NCI-H2107 treated with DMSO at 0.1 percent for 48 hours (cell line): ENCODE measurements at regions not wholly inside any gene's neighbourhood (a gene's known extent, or its start where the extent isn't known, plus 50 kb on each side); places are given as distances from the start of the nearest gene placed in this dataset.
"Not testable (repeated sequence)": the region's sequence is repeated elsewhere in the genome, so short reads cannot be mapped to it uniquely, and the experiment has no call there.

Source experiments
- DNase-seq: peaks from one replicate; lab custom pipeline; 2025; ENCODE audit not compliant: unreplicated experiment; lab: John Stamatoyannopoulos, UW

DNA sequence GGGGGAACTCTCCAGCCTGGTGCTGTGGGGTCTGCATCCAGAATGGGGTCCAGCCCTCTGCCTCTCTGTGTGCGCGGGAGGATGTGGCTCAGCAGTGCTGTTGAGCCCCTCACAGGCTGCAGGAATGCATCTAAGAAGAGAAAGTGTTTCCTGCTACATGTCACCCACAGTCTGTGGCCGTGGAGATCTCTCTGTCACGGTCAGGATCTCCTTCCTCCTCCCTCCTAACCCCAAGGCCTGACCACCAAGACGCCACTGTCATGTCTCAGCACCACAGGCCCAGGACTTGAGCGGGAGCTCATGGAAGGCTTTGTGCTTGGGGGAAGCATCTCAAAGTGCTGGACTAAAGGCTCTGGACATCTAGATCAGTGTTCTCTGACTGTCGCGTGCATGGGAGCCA is 90.1 kb downstream of the SREK1 start:
- DNase-seq = no peak

- DNase-seq = peak; percentile 36
Measured at GRCh38 chr5:66238435-66238834, 94.3 kb downstream of the SREK1 start.

DNA sequence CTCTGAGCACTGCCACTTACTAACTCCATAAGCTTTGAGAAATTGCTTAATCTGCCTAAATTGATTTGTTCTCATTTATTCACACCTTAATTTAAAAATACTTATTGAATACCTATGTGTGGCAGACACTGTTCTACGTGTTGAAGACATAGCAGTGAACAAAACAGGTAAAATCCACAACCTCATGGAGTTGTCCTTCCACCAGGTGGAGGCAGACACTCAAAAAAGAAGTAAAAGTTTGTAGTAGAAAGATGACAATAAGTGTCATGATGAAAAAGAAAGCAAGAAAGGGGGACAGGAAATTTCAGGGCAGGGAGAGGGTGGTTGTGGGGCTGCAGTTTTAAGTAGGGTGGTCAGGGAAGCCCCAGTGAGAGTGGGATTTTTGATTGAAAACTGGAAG is 94.9 kb downstream of the SREK1 start:
- DNase-seq = peak; percentile 34

- DNase-seq = no peak
Measured at GRCh38 chr5:66241136-66241825, 97.2 kb downstream of the SREK1 start.

DNA sequence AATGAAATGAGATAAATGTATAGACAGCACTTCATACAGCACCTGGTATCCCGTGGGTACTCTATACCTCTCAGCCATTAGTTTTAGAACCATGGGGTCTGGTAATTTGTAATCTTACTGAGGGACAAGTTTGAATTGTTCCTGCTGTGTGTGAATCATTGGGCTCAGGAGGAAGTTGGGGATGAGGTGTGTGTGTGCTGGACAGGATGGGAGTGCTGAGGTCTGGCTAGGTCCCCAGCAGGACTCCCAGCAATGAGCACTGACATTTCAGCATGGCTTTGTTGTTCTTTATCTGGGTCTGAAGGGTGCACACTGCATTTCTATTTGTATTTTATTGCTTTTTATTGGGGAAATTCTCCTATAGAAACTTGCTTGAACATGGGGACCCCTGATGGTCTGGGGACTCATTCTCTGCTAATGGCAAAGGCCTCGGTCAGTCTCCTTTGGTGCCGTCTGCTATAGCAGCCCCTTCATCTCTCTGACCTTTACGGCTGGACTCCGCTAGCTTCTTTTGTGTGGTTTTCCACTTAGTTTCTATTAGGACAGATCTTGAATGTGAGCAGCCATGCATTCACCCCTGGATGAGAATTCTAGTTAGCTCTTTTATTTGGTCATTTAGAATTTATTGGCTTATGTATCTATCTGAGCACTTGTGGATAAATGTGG is 98.1 kb downstream of the SREK1 start:
- DNase-seq = no peak

- DNase-seq = no peak
Measured at GRCh38 chr5:66246608-66247007, 102.5 kb downstream of the SREK1 start.

DNA sequence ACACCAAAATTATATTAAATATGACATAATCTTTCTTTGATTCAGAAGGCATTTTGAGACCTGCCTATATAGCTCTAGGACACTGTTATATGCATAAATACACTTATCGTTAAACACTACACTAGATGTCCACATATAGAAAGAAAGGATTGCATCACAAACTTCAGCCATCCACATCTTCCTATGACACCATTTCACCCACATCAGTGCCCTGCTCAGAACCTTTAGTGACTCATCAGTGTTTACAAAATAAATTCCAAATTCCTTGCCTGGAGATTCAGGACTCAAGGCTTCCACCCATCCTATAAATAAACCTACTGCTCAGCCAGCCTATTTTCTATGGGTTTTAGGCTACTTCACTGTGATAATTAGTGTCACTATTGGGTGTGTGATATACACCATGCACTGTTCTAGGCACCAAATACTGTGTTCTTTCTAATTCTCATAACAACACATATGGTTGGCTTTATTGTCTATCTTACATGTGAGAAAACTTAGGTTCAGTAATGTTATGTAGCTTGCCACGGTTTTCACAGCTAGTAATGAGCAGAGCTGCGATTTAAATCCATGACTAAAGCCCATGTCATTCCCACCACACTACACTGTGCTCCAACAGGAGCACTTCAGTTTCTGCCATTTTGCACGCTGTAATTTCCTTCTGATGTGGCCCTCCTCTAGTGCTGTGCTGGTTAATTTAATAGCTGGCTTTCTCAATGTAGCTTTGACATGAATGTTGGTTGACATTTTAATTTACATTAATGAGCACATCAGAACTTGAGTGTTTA is 103.3 kb downstream of the SREK1 start:
- no peak for DNase-seq

DNA sequence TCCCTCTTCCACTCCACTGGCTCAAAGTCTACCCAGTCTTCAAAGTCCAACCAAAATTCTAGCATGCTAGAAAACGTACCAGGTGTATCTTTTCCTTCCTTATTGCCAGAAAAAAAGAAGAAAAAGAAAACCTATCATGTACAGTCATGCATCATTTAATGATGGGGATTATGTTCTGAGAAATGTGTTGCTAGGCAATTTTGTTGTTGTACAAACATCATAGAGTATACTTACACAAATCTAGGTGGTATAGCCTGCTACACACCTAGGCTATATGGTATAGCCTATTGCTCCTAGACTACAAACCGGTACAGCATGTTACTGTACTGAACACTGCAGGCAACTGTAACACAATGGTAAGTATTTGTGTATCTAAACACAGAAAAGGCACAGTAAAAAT is 104.8 kb downstream of the SREK1 start:
- no peak for DNase-seq

DNA sequence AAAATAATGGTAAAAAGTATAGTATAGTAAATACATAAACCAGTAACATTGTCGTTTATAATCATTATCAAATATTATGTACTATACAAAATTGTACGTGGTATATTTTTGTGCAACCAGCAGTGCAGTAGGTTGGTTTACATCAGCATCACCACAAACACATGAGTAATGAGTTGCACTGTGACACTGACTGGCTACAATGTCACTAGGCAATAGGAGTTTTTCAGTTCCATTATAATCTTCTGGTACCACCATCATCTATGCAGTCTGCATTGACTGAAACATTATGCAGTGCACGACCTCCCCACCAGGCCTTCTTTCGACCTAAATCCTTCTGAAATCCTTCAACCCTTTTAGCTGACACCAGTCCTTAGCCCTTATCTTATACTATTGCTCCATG is 105.8 kb downstream of the SREK1 start:
- DNase-seq = no peak

DNA sequence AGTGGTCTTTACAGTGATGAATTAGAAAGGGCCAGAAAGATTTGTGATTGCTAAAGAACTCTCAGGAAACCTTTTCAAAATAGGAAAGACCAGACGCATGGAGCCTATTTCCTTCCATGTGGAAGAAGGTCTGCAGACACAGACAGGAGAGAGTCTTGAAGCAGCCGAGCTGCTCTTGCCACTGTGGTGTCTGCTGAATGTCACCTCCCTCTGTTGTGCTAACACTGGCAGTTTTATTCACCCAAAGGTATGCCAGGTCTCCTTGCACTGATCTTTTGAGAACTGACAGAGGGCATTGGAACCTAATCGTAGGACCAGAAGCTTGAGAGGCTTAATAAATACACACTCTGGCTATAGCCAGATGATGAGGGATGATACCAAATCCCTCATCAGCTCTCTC is 108.7 kb downstream of the SREK1 start:
- DNase-seq = no peak

DNA sequence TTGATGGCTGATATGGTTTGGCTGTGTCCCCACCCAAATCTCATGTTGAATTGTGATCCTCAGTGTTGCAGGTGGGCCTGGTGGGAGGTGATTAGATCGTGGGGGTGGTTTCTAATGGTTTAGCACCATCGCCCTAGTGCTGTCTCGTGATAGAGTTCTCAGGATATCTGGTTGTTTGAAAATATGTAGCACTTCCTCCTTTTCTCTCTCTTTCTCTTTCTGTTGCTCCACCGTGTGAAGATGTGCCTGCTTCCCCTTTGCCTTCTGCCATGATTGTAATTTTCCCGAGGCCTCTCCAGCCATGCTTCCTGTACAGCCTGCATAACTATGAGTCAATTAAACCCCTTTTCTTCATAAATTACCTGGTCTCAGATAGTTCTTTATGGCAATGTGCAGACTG is 111.6 kb downstream of the SREK1 start:
- DNase-seq = no peak

DNA sequence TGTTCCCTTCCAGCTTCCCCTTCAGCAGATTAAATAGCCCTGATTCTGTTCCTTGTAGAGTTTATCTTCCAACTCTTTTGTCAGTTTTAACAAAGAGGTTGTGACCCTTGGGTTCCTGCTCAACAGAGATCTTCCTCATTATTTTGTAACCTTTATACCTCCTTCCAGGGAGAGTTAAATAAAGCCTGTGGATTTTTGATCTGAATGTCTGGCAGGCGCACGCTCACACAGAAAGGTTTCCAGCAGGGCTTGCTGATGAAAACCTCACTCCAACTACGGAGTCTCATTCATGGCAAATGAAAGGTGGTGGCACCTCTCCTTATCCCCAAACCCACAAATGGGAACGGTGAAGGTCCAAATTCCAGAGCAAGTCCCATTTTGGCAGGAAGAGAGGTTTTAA is 129.0 kb downstream of the SREK1 start:
- no peak for DNase-seq

GRCh38 chr5:66276986-66277385 is 132.9 kb downstream of the SREK1 start:
- no peak for DNase-seq

DNA sequence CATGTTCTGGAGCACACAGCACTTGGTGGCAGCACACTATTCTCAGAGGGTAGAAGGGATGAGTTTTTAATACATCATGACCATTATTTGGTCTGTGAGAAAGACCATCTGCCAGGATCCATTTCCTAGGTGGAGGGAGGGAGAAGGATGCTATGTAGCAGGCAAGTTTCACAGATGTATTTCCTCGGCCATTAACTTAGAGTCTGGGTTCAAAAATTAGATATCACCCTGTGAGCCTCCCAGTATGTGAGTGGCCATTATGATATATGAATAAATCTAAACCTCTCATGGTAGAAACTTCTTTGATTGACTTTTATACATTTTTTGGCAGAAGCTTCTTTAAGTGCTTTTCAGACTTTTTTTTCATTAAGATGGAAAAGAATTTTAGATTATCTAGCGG is 133.9 kb downstream of the SREK1 start:
- no peak for DNase-seq

- DNase-seq = no peak
Measured at GRCh38 chr5:66281294-66281693, 137.2 kb downstream of the SREK1 start.

- no peak for DNase-seq
Measured at GRCh38 chr5:66284588-66285342, 140.7 kb downstream of the SREK1 start.

GRCh38 chr5:66285343-66285922 is 141.3 kb downstream of the SREK1 start:
- DNase-seq = peak; percentile 3

DNA sequence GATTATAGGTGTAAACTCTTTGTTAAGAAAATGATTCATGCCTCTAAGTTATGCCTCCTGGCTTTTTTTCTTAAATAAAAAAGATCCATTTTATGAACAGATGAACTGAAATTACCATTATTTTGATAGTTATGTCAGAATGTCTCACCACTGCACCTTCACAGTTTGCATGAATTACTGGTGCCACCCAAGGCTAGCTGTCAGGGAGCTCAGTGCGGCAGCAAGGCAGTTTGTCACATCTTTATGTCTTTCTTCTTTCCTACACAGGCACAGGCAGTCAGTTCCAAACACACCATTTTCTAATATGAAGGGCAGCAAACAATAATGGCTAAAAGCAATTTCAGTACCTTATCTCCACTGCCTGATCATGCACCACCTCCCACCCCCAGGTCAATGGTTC is 147.7 kb downstream of the SREK1 start:
- DNase-seq = no peak

- not testable (repeated sequence) for DNase-seq
Measured at GRCh38 chr5:66293851-66294250, 149.8 kb downstream of the SREK1 start.

GRCh38 chr5:66299463-66299862 is 155.4 kb downstream of the SREK1 start:
- no peak for DNase-seq

DNA sequence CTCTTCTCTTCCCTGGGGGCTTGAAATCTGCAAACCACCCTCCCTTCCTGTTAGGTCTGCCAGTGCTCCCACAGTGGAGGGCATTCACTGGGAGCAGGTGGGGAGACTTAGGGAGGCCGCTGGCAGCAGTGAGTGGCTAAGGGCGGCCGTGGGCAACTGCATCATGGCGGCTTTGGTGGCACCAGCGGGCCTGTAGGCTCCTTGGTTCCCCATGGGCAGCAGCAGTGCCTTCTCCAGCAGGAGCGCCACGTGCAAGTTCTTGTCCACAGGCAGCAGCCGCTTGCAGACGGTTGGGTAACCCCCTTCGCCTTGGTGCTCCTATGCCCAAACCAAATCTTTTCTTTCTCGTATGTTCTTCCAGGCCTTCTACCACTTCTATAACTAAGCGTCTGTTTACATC is 158.2 kb downstream of the SREK1 start:
- DNase-seq = no peak
